ENCODE measurements at regions not wholly inside any gene's neighbourhood (a gene's known extent, or its start where the extent isn't known, plus 50 kb on each side); places are given as distances from the start of the nearest gene placed in this dataset.
"Not testable (repeated sequence)": the region's sequence is repeated elsewhere in the genome, so short reads cannot be mapped to it uniquely, and the experiment has no call there.

DNA sequence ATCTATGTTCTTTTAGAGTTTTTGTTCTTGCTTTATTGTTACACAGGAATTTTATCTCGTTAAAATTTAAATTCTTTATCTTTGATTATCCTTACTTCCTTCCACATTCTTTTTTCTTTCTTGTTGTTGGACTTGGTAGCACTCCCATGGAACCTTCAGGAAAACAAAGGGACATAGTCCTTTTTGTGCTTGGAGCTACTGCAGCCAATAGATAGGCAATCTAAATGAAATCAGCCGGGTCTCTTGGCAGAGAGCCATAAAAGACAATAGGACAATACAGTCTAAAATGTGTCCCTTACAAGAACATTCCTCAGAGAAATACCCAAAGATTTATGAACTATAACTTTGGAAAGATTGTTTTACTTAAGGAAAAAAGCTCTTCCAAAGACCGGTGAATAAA is 548.1 kb upstream of the C9orf72 start:
- no peaks in the 10 kb centered on the region for H3K36me3 ChIP-seq
- H3K27ac ChIP-seq = no peak overlapping the region
- H3K9me3 ChIP-seq = no peaks in the 10 kb centered on the region
- DNase-seq (no peak), ATAC-seq (no peak)
- no peaks in the 10 kb centered on the region for H3K4me1 ChIP-seq
- no peaks in the 10 kb centered on the region for H3K27me3 ChIP-seq
- H3K4me3 ChIP-seq = no peak overlapping the region
- intact Hi-C loops (cut with DNase I) = no loop called here
- no peak for TF ChIP-seq CTCF (IDR thresholded peaks at IDR 0.05)

GRCh38 chr9:28124917-28125316 is 551.6 kb upstream of the C9orf72 start:
- TF ChIP-seq CTCF (IDR thresholded peaks at IDR 0.05) = no peak
- Histone ChIP-seq H3K4me1 (no peaks in the 10 kb centered on the region), H3K4me3 (no peak overlapping the region), H3K9me3 (no peaks in the 10 kb centered on the region), H3K36me3 (no peaks in the 10 kb centered on the region), H3K27ac (no peak overlapping the region), H3K27me3 (no peaks in the 10 kb centered on the region)
- intact Hi-C loops (cut with DNase I) = no loop called here
- DNase-seq (no peak), ATAC-seq (no peak)

DNA sequence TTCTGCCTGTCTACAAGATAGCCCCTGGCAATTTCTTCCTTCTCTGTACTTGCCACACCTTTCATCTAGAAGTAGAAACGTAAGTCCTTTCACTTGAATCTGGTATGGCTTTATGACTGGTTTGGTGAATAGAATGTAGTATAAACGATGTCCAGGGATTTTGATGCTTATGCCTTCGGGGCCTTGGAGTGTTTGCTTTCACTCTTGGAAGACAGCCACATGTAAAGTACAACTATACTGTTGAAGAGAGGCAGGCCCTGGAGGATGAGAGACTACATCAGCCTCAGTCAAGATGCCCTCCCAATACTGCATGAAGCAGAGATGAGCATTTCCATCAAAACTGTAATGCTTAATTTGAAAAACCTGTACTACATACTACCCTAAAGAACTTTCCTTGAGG is 553.8 kb upstream of the C9orf72 start:
- no peak for TF ChIP-seq CTCF (IDR thresholded peaks at IDR 0.05)
- H3K9me3 ChIP-seq = no peaks in the 10 kb centered on the region
- intact Hi-C loops (cut with DNase I) = no loop called here
- ATAC-seq (no peak), DNase-seq (no peak)
- no peaks in the 10 kb centered on the region for H3K4me1 ChIP-seq
- H3K27me3 ChIP-seq = no peaks in the 10 kb centered on the region
- no peaks in the 10 kb centered on the region for H3K36me3 ChIP-seq
- no peak overlapping the region for H3K27ac ChIP-seq
- no peak overlapping the region for H3K4me3 ChIP-seq

GRCh38 chr9:28134446-28134976 is 561.2 kb upstream of the C9orf72 start:
- Histone ChIP-seq H3K4me1 (no peaks in the 10 kb centered on the region), H3K27ac (no peak overlapping the region), H3K9me3 (no peaks in the 10 kb centered on the region), H3K36me3 (no peaks in the 10 kb centered on the region), H3K4me3 (no peak overlapping the region), H3K27me3 (no peaks in the 10 kb centered on the region)
- intact Hi-C loops (cut with DNase I) = no loop called here
- DNase-seq (no peak), ATAC-seq (no peak)
- TF ChIP-seq CTCF (IDR thresholded peaks at IDR 0.05) = no peak

GRCh38 chr9:28135549-28135948 is 562.3 kb upstream of the C9orf72 start:
- intact Hi-C loops (cut with DNase I) = no loop called here
- no peak for ATAC-seq
- Histone ChIP-seq H3K9me3 (no peaks in the 10 kb centered on the region), H3K27ac (no peak overlapping the region), H3K27me3 (no peaks in the 10 kb centered on the region), H3K36me3 (no peaks in the 10 kb centered on the region), H3K4me3 (no peak overlapping the region), H3K4me1 (no peaks in the 10 kb centered on the region)
- no peak for DNase-seq
- TF ChIP-seq CTCF (IDR thresholded peaks at IDR 0.05) = no peak

GRCh38 chr9:28136113-28136512 is 562.8 kb upstream of the C9orf72 start:
- Histone ChIP-seq H3K27me3 (no peaks in the 10 kb centered on the region), H3K9me3 (no peaks in the 10 kb centered on the region)
- intact Hi-C loops (cut with DNase I) = no loop called here

GRCh38 chr9:28147430-28147829 is 574.1 kb upstream of the C9orf72 start:
- H3K27ac ChIP-seq; ATAC-seq; H3K27me3 ChIP-seq; intact Hi-C loops (cut with DNase I); H3K9me3 ChIP-seq; DNase-seq; H3K36me3 ChIP-seq; H3K4me3 ChIP-seq; H3K4me1 ChIP-seq: not testable (repeated sequence)

More at GRCh38 chr9:28136113-28136512, 562.8 kb upstream of the C9orf72 start:
- Histone ChIP-seq H3K4me3 (no peak overlapping the region), H3K36me3 (no peaks in the 10 kb centered on the region), H3K4me1 (no peaks in the 10 kb centered on the region), H3K27ac (no peak overlapping the region)
- no peak for DNase-seq
- no peak for ATAC-seq
- TF ChIP-seq CTCF (IDR thresholded peaks at IDR 0.05) = no peak

DNA sequence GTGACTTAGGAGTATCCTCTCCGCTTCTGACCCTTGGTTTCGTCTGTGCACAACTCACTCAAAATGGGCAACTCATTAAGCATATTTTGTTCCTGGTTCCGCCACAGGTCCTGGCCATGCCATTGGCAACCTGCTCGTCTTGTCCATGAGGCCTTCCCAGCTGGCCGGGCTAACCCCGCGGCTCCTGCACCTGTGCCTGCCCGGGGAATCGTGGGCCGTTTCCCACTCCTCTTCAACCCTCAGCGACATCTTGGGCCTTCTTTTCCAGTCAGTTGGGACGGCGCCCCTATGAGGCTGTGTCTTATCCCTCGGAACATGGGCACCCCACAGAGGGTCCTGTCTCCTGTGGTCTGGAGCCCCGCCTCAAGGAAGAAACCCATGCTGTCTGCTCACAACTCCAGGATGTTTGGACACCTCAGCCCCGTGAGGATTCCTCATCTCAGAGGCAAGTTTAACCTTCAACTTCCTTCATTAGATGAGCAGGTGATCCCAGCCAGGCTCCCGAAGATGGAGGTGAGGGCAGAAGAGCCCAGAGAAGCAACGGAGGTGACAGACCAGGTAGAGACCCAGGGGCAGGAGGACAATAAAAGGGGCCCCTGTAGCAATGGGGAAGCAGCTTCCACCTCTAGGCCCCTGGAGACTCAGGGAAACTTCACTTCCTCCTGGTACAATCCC is 574.8 kb upstream of the C9orf72 start:
- DNase-seq; intact Hi-C loops (cut with DNase I); ATAC-seq; H3K9me3 ChIP-seq; H3K36me3 ChIP-seq; H3K4me1 ChIP-seq; H3K27me3 ChIP-seq; H3K27ac ChIP-seq; H3K4me3 ChIP-seq: not testable (repeated sequence)
